SJCRH30 (cell line): ENCODE measurements at regions not wholly inside any gene's neighbourhood (a gene's known extent, or its start where the extent isn't known, plus 50 kb on each side); places are given as distances from the start of the nearest gene placed in this dataset.
"Not testable (repeated sequence)": the region's sequence is repeated elsewhere in the genome, so short reads cannot be mapped to it uniquely, and the experiment has no call there.

ENCODE experiments used
- DNase-seq, 2 experiments: peaks; one replicate each; pipeline ENCODE4 v3.0.0-alpha.2; 2015 to 2020
- H3K27ac ChIP-seq: fragments of 250-450 bp; sonication (Bioruptor Pico); 2 replicates; pipeline ENCODE4 v1.5.1; 2020; ENCODE audit warnings: mild to moderate bottlenecking, moderate library complexity
- H3K27me3 ChIP-seq: fragments of 250-450 bp; sonication (Bioruptor Pico); 2 replicates; pipeline ENCODE4 v1.5.1; 2020; ENCODE audit warnings: mild to moderate bottlenecking, moderate library complexity
- H3K36me3 ChIP-seq: fragments of 250-450 bp; sonication (Bioruptor Pico); 2 replicates; pipeline ENCODE4 v1.5.1; 2020; ENCODE audit warnings: mild to moderate bottlenecking, moderate library complexity
- H3K4me1 ChIP-seq: fragments of 250-450 bp; sonication (Bioruptor Pico); 2 replicates; pipeline ENCODE4 v1.5.1; 2020; ENCODE audit warnings: mild to moderate bottlenecking, moderate library complexity
- H3K4me3 ChIP-seq: fragments of 250-450 bp; sonication (Bioruptor Pico); 2 replicates; pipeline ENCODE4 v1.5.1; 2020; ENCODE audit warnings: mild to moderate bottlenecking, moderate library complexity
- H3K9me3 ChIP-seq: fragments of 250-450 bp; sonication (Bioruptor Pico); replicated peaks from 2 replicates; pipeline ENCODE4 v1.5.1; 2020; ENCODE audit warnings: mild to moderate bottlenecking, moderate library complexity

- H3K27ac ChIP-seq: no peak overlapping the region
- H3K36me3 ChIP-seq: no peaks in the 10 kb centered on the region
- H3K4me1 ChIP-seq: peaks cover 24% of the 10 kb centered on the region
- DNase-seq: peak; percentile 32 to 66
- no peak overlapping the region for H3K4me3 ChIP-seq
- H3K27me3 ChIP-seq: no peaks in the 10 kb centered on the region
- H3K9me3 ChIP-seq: no peaks in the 10 kb centered on the region
These were observed 501.5 kb downstream of the SPATA31D1 start for GRCh38 chr9:82490019-82490499.

GRCh38 chr9:82490821-82491220 lies 502.2 kb downstream of the SPATA31D1 start:
- H3K9me3 ChIP-seq, H3K27ac ChIP-seq, DNase-seq, H3K36me3 ChIP-seq, H3K4me3 ChIP-seq, H3K27me3 ChIP-seq: not testable (repeated sequence)
- peaks cover 24% of the 10 kb centered on the region for H3K4me1 ChIP-seq

GRCh38 chr9:82491604-82492003 lies 503.0 kb downstream of the SPATA31D1 start:
- no peak for DNase-seq
- Histone ChIP-seq H3K36me3 (no peaks in the 10 kb centered on the region), H3K27me3 (no peaks in the 10 kb centered on the region)

GRCh38 chr9:82492274-82492673 lies 503.7 kb downstream of the SPATA31D1 start:
- DNase-seq: peak in 1 of 2 experiments; percentile 18
- peaks cover 24% of the 10 kb centered on the region for H3K4me1 ChIP-seq
- no peaks in the 10 kb centered on the region for H3K9me3 ChIP-seq
- H3K27me3 ChIP-seq: no peaks in the 10 kb centered on the region
- H3K36me3 ChIP-seq: no peaks in the 10 kb centered on the region
- H3K27ac ChIP-seq: no peak overlapping the region
- no peak overlapping the region for H3K4me3 ChIP-seq

More at GRCh38 chr9:82491604-82492003, 503.0 kb downstream of the SPATA31D1 start:
- Histone ChIP-seq H3K4me1 (peaks cover 24% of the 10 kb centered on the region), H3K27ac (no peak overlapping the region), H3K4me3 (no peak overlapping the region), H3K9me3 (no peaks in the 10 kb centered on the region)

- Histone ChIP-seq H3K4me1 (no peaks in the 10 kb centered on the region), H3K4me3 (no peak overlapping the region), H3K9me3 (no peaks in the 10 kb centered on the region), H3K36me3 (no peaks in the 10 kb centered on the region), H3K27ac (no peak overlapping the region), H3K27me3 (no peaks in the 10 kb centered on the region)
- DNase-seq: no peak
These were observed 507.6 kb downstream of the SPATA31D1 start for GRCh38 chr9:82495884-82496777.

GRCh38 chr9:82498541-82499317 lies 510.2 kb downstream of the SPATA31D1 start:
- H3K4me1 ChIP-seq: no peaks in the 10 kb centered on the region
- H3K27ac ChIP-seq: no peak overlapping the region
- no peaks in the 10 kb centered on the region for H3K36me3 ChIP-seq
- no peak overlapping the region for H3K4me3 ChIP-seq
- H3K9me3 ChIP-seq: no peaks in the 10 kb centered on the region
- DNase-seq: no peak
- no peaks in the 10 kb centered on the region for H3K27me3 ChIP-seq

- Histone ChIP-seq H3K4me3 (no peak overlapping the region), H3K36me3 (no peaks in the 10 kb centered on the region), H3K9me3 (no peaks in the 10 kb centered on the region), H3K27me3 (no peaks in the 10 kb centered on the region), H3K27ac (no peak overlapping the region), H3K4me1 (no peaks in the 10 kb centered on the region)
- DNase-seq: no peak
These were observed 510.8 kb downstream of the SPATA31D1 start for GRCh38 chr9:82499337-82499736.

GRCh38 chr9:82504620-82505019 lies 516.0 kb downstream of the SPATA31D1 start:
- no peaks in the 10 kb centered on the region for H3K27me3 ChIP-seq
- H3K4me1 ChIP-seq: no peaks in the 10 kb centered on the region
- no peaks in the 10 kb centered on the region for H3K9me3 ChIP-seq
- no peak overlapping the region for H3K27ac ChIP-seq
- H3K36me3 ChIP-seq: no peaks in the 10 kb centered on the region
- DNase-seq: no peak
- no peak overlapping the region for H3K4me3 ChIP-seq

GRCh38 chr9:82511626-82512025 lies 523.1 kb downstream of the SPATA31D1 start:
- Histone ChIP-seq H3K27me3 (no peaks in the 10 kb centered on the region), H3K4me3 (no peak overlapping the region), H3K9me3 (no peaks in the 10 kb centered on the region), H3K36me3 (no peaks in the 10 kb centered on the region), H3K4me1 (peaks cover 3% of the 10 kb centered on the region; the same call in 1 of the 2 replicates), H3K27ac (no peak overlapping the region)
- no peak for DNase-seq

- Histone ChIP-seq H3K27ac (no peak overlapping the region), H3K4me3 (no peak overlapping the region), H3K36me3 (no peaks in the 10 kb centered on the region), H3K9me3 (no peaks in the 10 kb centered on the region), H3K4me1 (peaks cover 3% of the 10 kb centered on the region; the same call in 1 of the 2 replicates), H3K27me3 (no peaks in the 10 kb centered on the region)
- DNase-seq: no peak
These were observed 524.2 kb downstream of the SPATA31D1 start for GRCh38 chr9:82512728-82513127.

GRCh38 chr9:82513242-82513751 lies 524.7 kb downstream of the SPATA31D1 start:
- Histone ChIP-seq H3K4me1 (peaks cover 3% of the 10 kb centered on the region; the same call in 1 of the 2 replicates), H3K4me3 (no peak overlapping the region), H3K9me3 (no peaks in the 10 kb centered on the region), H3K27ac (no peak overlapping the region), H3K36me3 (no peaks in the 10 kb centered on the region), H3K27me3 (no peaks in the 10 kb centered on the region)
- no peak for DNase-seq

GRCh38 chr9:82513976-82514735 lies 525.6 kb downstream of the SPATA31D1 start:
- DNase-seq: no peak
- no peaks in the 10 kb centered on the region for H3K36me3 ChIP-seq
- no peaks in the 10 kb centered on the region for H3K27me3 ChIP-seq
- H3K4me1 ChIP-seq: peaks cover 3% of the 10 kb centered on the region; the same call in 1 of the 2 replicates
- no peak overlapping the region for H3K4me3 ChIP-seq
- H3K27ac ChIP-seq: no peak overlapping the region
- no peaks in the 10 kb centered on the region; the same call in 1 of the 2 replicates for H3K9me3 ChIP-seq

GRCh38 chr9:82518868-82519267 lies 530.3 kb downstream of the SPATA31D1 start:
- Histone ChIP-seq H3K4me1 (peaks cover 2% of the 10 kb centered on the region; the same call in 1 of the 2 replicates), H3K4me3 (no peak overlapping the region), H3K27ac (no peak overlapping the region), H3K36me3 (no peaks in the 10 kb centered on the region), H3K9me3 (no peaks in the 10 kb centered on the region; the same call in 1 of the 2 replicates), H3K27me3 (no peaks in the 10 kb centered on the region)
- DNase-seq: no peak

- H3K36me3 ChIP-seq: no peaks in the 10 kb centered on the region
- no peak overlapping the region for H3K4me3 ChIP-seq
- no peak overlapping the region for H3K27ac ChIP-seq
- H3K4me1 ChIP-seq: no peaks in the 10 kb centered on the region; the same call in 1 of the 2 replicates
- DNase-seq: no peak
- no peaks in the 10 kb centered on the region; the same call in 1 of the 2 replicates for H3K9me3 ChIP-seq
- no peaks in the 10 kb centered on the region for H3K27me3 ChIP-seq
These were observed 530.8 kb downstream of the SPATA31D1 start for GRCh38 chr9:82519332-82519731.
